NCI-H1105 (cell line): ENCODE measurements at regions not wholly inside any gene's neighbourhood (a gene's known extent, or its start where the extent isn't known, plus 50 kb on each side); places are given as distances from the start of the nearest gene placed in this dataset.

Experiments used
- DNase-seq: peaks from one replicate; lab custom pipeline; 2025; lab: John Stamatoyannopoulos, UW

- no peak for DNase-seq
Measured at GRCh38 chr3:157807280-157807679, 298.9 kb downstream of the SHOX2 start.

- DNase-seq: no peak
Measured at GRCh38 chr3:157805538-157805937, 300.7 kb downstream of the SHOX2 start.

- DNase-seq: no peak
Measured at GRCh38 chr3:157794771-157795170, 291.6 kb upstream of the VEPH1 start.

GRCh38 chr3:157793745-157794144 lies 290.5 kb upstream of the VEPH1 start:
- DNase-seq: no peak

- DNase-seq: no peak
Measured at GRCh38 chr3:157789162-157789561, 285.9 kb upstream of the VEPH1 start.

GRCh38 chr3:157786618-157787017 lies 283.4 kb upstream of the VEPH1 start:
- DNase-seq: no peak

- DNase-seq: no peak
Measured at GRCh38 chr3:157786211-157786610, 283.0 kb upstream of the VEPH1 start.

- DNase-seq: no peak
Measured at GRCh38 chr3:157785102-157785826, 282.0 kb upstream of the VEPH1 start.

- no peak for DNase-seq
Measured at GRCh38 chr3:157782236-157782635, 279.0 kb upstream of the VEPH1 start.

- DNase-seq: no peak
Measured at GRCh38 chr3:157776861-157777260, 273.6 kb upstream of the VEPH1 start.

GRCh38 chr3:157775446-157775845 lies 272.2 kb upstream of the VEPH1 start:
- no peak for DNase-seq

- no peak for DNase-seq
Measured at GRCh38 chr3:157769378-157769777, 266.2 kb upstream of the VEPH1 start.

- no peak for DNase-seq
Measured at GRCh38 chr3:157767607-157768006, 264.4 kb upstream of the VEPH1 start.

- DNase-seq: no peak
Measured at GRCh38 chr3:157763644-157764043, 260.4 kb upstream of the VEPH1 start.

- DNase-seq: no peak
Measured at GRCh38 chr3:157759311-157759710, 256.1 kb upstream of the VEPH1 start.

GRCh38 chr3:157755233-157755632 lies 252.0 kb upstream of the VEPH1 start:
- no peak for DNase-seq

GRCh38 chr3:157754451-157754850 lies 251.2 kb upstream of the VEPH1 start:
- DNase-seq: no peak

- DNase-seq: no peak
Measured at GRCh38 chr3:157753787-157754136, 250.5 kb upstream of the VEPH1 start.

GRCh38 chr3:157752956-157753786 lies 250.0 kb upstream of the VEPH1 start:
- DNase-seq: no peak

- no peak for DNase-seq
Measured at GRCh38 chr3:157752554-157752953, 249.3 kb upstream of the VEPH1 start.

- DNase-seq: no peak
Measured at GRCh38 chr3:157751386-157751785, 248.2 kb upstream of the VEPH1 start.

GRCh38 chr3:157746391-157746790 lies 243.2 kb upstream of the VEPH1 start:
- DNase-seq: no peak

- DNase-seq: no peak
Measured at GRCh38 chr3:157741607-157742006, 238.4 kb upstream of the VEPH1 start.

GRCh38 chr3:157738441-157738840 lies 235.2 kb upstream of the VEPH1 start:
- DNase-seq: no peak
